ENCODE measurements at regions not wholly inside any gene's neighbourhood (a gene's known extent, or its start where the extent isn't known, plus 50 kb on each side); places are given as distances from the start of the nearest gene placed in this dataset.

GRCh38 chr6:97449444-97449966 lies 166.5 kb upstream of the MMS22L start:
- no peaks in the 10 kb centered on the region for H3K4me1 ChIP-seq
- ATAC-seq = no peak
- no peak overlapping the region for H3K27ac ChIP-seq
- H3K27me3 ChIP-seq = no peaks in the 10 kb centered on the region
- TF ChIP-seq CTCF (IDR thresholded peaks at IDR 0.05) = no peak
- no peak overlapping the region for H3K4me3 ChIP-seq
- H3K36me3 ChIP-seq = no peaks in the 10 kb centered on the region
- intact Hi-C loops (cut with DNase I) = no loop called here
- no peak for DNase-seq
- no peaks in the 10 kb centered on the region for H3K9me3 ChIP-seq

- no peak for TF ChIP-seq CTCF (IDR thresholded peaks at IDR 0.05)
- no peaks in the 10 kb centered on the region for H3K9me3 ChIP-seq
- H3K27ac ChIP-seq = no peak overlapping the region
- no peak for ATAC-seq
- H3K36me3 ChIP-seq = no peaks in the 10 kb centered on the region
- no peaks in the 10 kb centered on the region for H3K4me1 ChIP-seq
- intact Hi-C loops (cut with DNase I) = no loop called here
- H3K4me3 ChIP-seq = no peak overlapping the region
- H3K27me3 ChIP-seq = no peaks in the 10 kb centered on the region
- DNase-seq = no peak
Observed at GRCh38 chr6:97450087-97450486, 167.1 kb upstream of the MMS22L start.

GRCh38 chr6:97456070-97456469 lies 173.1 kb upstream of the MMS22L start:
- H3K4me1 ChIP-seq = no peaks in the 10 kb centered on the region
- TF ChIP-seq CTCF (IDR thresholded peaks at IDR 0.05) = no peak
- intact Hi-C loops (cut with DNase I) = no loop called here
- DNase-seq (no peak), ATAC-seq (no peak)
- H3K9me3 ChIP-seq = no peaks in the 10 kb centered on the region
- H3K27ac ChIP-seq = no peak overlapping the region
- no peaks in the 10 kb centered on the region for H3K27me3 ChIP-seq
- no peaks in the 10 kb centered on the region for H3K36me3 ChIP-seq
- no peak overlapping the region for H3K4me3 ChIP-seq

- no peaks in the 10 kb centered on the region for H3K9me3 ChIP-seq
- H3K36me3 ChIP-seq = no peaks in the 10 kb centered on the region
- no peak for ATAC-seq
- intact Hi-C loops (cut with DNase I) = no loop called here
- no peak for DNase-seq
- TF ChIP-seq CTCF (IDR thresholded peaks at IDR 0.05) = no peak
- H3K4me1 ChIP-seq = no peaks in the 10 kb centered on the region
- H3K27ac ChIP-seq = no peak overlapping the region
- no peaks in the 10 kb centered on the region for H3K27me3 ChIP-seq
- H3K4me3 ChIP-seq = no peak overlapping the region
Observed at GRCh38 chr6:97459535-97459934, 176.5 kb upstream of the MMS22L start.

- TF ChIP-seq CTCF (IDR thresholded peaks at IDR 0.05) = no peak
- intact Hi-C loops (cut with DNase I) = no loop called here
- Histone ChIP-seq H3K4me1 (no peaks in the 10 kb centered on the region), H3K27ac (no peak overlapping the region), H3K4me3 (no peak overlapping the region), H3K9me3 (no peaks in the 10 kb centered on the region), H3K27me3 (no peaks in the 10 kb centered on the region), H3K36me3 (no peaks in the 10 kb centered on the region)
- ATAC-seq (no peak), DNase-seq (no peak)
Observed at GRCh38 chr6:97459986-97460385, 177.0 kb upstream of the MMS22L start.

Measured in left lung (tissue), 4 donors.